ENCODE measurements at regions not wholly inside any gene's neighbourhood (a gene's known extent, or its start where the extent isn't known, plus 50 kb on each side); places are given as distances from the start of the nearest gene placed in this dataset.
A peak's percentile ranks its signal among the peaks of the same experiment; 100 is the strongest.

DNA sequence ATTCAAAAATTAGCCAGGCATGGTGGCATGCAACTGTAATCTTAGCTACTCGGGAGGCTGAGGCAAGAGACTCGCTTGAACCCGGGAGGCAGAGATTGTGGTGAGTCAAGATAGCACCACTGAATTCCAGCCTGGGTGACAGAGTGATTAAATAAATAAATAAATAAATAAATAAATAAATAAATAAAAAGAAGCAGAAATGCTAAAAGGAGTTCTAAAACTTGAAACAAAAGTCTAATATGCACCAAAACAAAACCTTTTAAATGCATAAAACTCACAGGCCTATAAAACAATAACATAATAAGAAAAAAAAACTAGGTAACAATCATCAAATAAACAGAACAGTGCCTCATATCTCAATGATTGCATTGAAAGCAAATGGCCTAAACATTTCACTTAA, 1458.9 kb downstream of the AMY1C start (continued):
- TF ChIP-seq ZBTB4 (CRISPR knock-in tag; IDR thresholded peaks at IDR 0.05) (no peak), NR2F1 (conservative IDR thresholded peaks at IDR 0.05) (no peak)
- TF ChIP-seq, protein P1, sequence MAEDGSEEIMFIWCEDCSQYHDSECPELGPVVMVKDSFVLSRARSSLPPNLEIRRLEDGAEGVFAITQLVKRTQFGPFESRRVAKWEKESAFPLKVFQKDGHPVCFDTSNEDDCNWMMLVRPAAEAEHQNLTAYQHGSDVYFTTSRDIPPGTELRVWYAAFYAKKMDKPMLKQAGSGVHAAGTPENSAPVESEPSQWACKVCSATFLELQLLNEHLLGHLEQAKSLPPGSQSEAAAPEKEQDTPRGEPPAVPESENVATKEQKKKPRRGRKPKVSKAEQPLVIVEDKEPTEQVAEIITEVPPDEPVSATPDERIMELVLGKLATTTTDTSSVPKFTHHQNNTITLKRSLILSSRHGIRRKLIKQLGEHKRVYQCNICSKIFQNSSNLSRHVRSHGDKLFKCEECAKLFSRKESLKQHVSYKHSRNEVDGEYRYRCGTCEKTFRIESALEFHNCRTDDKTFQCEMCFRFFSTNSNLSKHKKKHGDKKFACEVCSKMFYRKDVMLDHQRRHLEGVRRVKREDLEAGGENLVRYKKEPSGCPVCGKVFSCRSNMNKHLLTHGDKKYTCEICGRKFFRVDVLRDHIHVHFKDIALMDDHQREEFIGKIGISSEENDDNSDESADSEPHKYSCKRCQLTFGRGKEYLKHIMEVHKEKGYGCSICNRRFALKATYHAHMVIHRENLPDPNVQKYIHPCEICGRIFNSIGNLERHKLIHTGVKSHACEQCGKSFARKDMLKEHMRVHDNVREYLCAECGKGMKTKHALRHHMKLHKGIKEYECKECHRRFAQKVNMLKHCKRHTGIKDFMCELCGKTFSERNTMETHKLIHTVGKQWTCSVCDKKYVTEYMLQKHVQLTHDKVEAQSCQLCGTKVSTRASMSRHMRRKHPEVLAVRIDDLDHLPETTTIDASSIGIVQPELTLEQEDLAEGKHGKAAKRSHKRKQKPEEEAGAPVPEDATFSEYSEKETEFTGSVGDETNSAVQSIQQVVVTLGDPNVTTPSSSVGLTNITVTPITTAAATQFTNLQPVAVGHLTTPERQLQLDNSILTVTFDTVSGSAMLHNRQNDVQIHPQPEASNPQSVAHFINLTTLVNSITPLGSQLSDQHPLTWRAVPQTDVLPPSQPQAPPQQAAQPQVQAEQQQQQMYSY (CRISPR knock-in tag; IDR thresholded peaks at IDR 0.05) = no peak

- intact Hi-C loops (cut with micrococcal nuclease; ENCODE audit: unreplicated experiment) (no loop called here), in situ Hi-C loops (cut with MboI) (no loop called here)
- TF ChIP-seq IRF4 (IDR thresholded peaks at IDR 0.05; ENCODE audit: low read depth, low read length) (no peak), SPI1 (IDR thresholded peaks at IDR 0.05; ENCODE audit: borderline replicate concordance, insufficient read depth, low read depth, low read length) (peak; percentile 60; the same call in 1 of the 2 replicates)
- Histone ChIP-seq H4K20me1 (ENCODE audit: control insufficient read depth, insufficient read depth) (no peaks in the 10 kb centered on the region), H3K4me2 (ENCODE audit: control insufficient read depth, insufficient read depth) (no peak overlapping the region), H2AFZ (ENCODE audit: control insufficient read depth, low read depth, low read length) (no peak overlapping the region), H3K4me1 (ENCODE audit: control insufficient read depth, insufficient read depth, low read length) (no peaks in the 10 kb centered on the region), H3K36me3 (ENCODE audit: control insufficient read depth in 2 of 2, insufficient read depth in 2 of 2, low read length in 1 of 2) (no peaks in the 10 kb centered on the region), H3K4me3 (no peak overlapping the region), H3K79me2 (ENCODE audit: control insufficient read depth, insufficient read depth, low read length) (no peaks in the 10 kb centered on the region), H3K27ac (ENCODE audit: control insufficient read depth, insufficient read depth) (no peak overlapping the region), H3K9ac (ENCODE audit: control insufficient read depth, insufficient read depth, low read length) (no peak overlapping the region), H3K27me3 (replicated peaks in 1 of 2; ENCODE audit: control insufficient read depth in 2 of 2, insufficient read depth in 2 of 2, low read length in 1 of 2) (no peaks in the 10 kb centered on the region), H3K9me3 (replicated peaks; ENCODE audit: control insufficient read depth, insufficient read depth, low read length) (no peaks in the 10 kb centered on the region; the same call in 2 of the 3 replicates)
- DNase-seq (ENCODE audit: low read depth, low spot score) (no peak), ATAC-seq (no peak), FAIRE-seq (no peak)
- ChIA-PET RAD21 (ENCODE audit: unreplicated experiment) (no interaction called here), CTCF (no interaction called here), SMC1A (ENCODE audit: uncharacterized antibody, unreplicated experiment) (no interaction called here), POLR2A (no interaction called here)
- BruUV-seq (replicated peaks) = no TSS peak
Measured at GRCh38 chr1:105210747-105211146, 1461.0 kb downstream of the AMY1C start.

Measured in GM12878 (cell line).